Natural killer cell (primary cell): ENCODE measurements at regions not wholly inside any gene's neighbourhood (a gene's known extent, or its start where the extent isn't known, plus 50 kb on each side); places are given as distances from the start of the nearest gene placed in this dataset.

Source experiments
- ATAC-seq, 3 donors: fragments of 150-1000 bp in 2 of 3; fragments of 200-7000 bp in 1 of 3; cut with Tn5 transposase; 1 replicate in 1 of 3; 2 replicates in 2 of 3; pipeline ENCODE4 v1.10.0; 2021; ENCODE audit warnings: mild to moderate bottlenecking in 2 of 3, moderate library complexity in 2 of 3
- DNase-seq, 2 donors: peaks; one replicate each; pipeline versions ENCODE4 v3.0.0 to v3.0.0-alpha.2; 2013 to 2021; ENCODE audit warnings: mixed read lengths in 1 of 2
- H3K27ac ChIP-seq: one replicate; pipeline ENCODE4 v1.5.1; 2013; ENCODE audit warnings: mild to moderate bottlenecking, low read length
- H3K27me3 ChIP-seq: one replicate; pipeline ENCODE4 v1.6.1; 2013; ENCODE audit warnings: low read length; ENCODE audit not compliant: control insufficient read depth, insufficient read depth
- H3K36me3 ChIP-seq: one replicate; pipeline ENCODE4 v1.6.1; 2013; ENCODE audit warnings: low read length; ENCODE audit not compliant: control insufficient read depth, insufficient read depth
- H3K4me1 ChIP-seq: one replicate; pipeline ENCODE4 v1.6.1; 2013; ENCODE audit warnings: low read length; ENCODE audit not compliant: control insufficient read depth, insufficient read depth
- H3K4me3 ChIP-seq: one replicate; pipeline ENCODE4 v1.5.1; 2013; ENCODE audit warnings: low read length
- H3K9me3 ChIP-seq: one replicate; pipeline ENCODE4 v1.6.1; 2013; ENCODE audit warnings: low read length; ENCODE audit not compliant: control insufficient read depth, insufficient read depth
- H3K27ac Mint-ChIP-seq, 2 donors: one replicate each; pipeline ENCODE4 v1.8.0; 2022; ENCODE audit warnings: mild to moderate bottlenecking in 2 of 2, mixed read lengths in 2 of 2, moderate library complexity in 1 of 2
- H3K27me3 Mint-ChIP-seq, 2 donors: one replicate each; pipeline ENCODE4 v1.8.0; 2022; ENCODE audit warnings: low read depth in 2 of 2, mixed read lengths in 2 of 2
- H3K36me3 Mint-ChIP-seq: one replicate; pipeline ENCODE4 v1.8.0; 2022; ENCODE audit warnings: mixed read lengths
- H3K4me1 Mint-ChIP-seq, 2 donors: one replicate each; pipeline ENCODE4 v1.8.0; 2022; ENCODE audit warnings: mixed read lengths in 2 of 2
- H3K4me3 Mint-ChIP-seq: one replicate; pipeline ENCODE4 v1.8.0; 2022; ENCODE audit warnings: mild to moderate bottlenecking, moderate library complexity, mixed read lengths
- H3K9me3 Mint-ChIP-seq, 2 donors: one replicate each; pipeline ENCODE4 v1.8.0; 2022; ENCODE audit warnings: mixed read lengths in 2 of 2
- WGBS: methylation state at CpG from one replicate; pipeline ENCODE4 v1.1.7; 2013; ENCODE audit warnings: missing lambda C conversion rate; ENCODE audit not compliant: insufficient coverage; 5-methylcytosine and 5-hydroxymethylcytosine counted together
- intact Hi-C: fragments of 100-400 bp; cut with micrococcal nuclease; formaldehyde crosslinking; loops from one replicate; pipeline ENCODE4 v1.14.2; 2022
- TF ChIP-seq, protein P1 (sequence below): fragments of 200-600 bp; IDR thresholded peaks from one replicate; pipeline ENCODE4 v1.8.0; 2022; ENCODE audit warnings: antibody characterized with exemption

DNA sequence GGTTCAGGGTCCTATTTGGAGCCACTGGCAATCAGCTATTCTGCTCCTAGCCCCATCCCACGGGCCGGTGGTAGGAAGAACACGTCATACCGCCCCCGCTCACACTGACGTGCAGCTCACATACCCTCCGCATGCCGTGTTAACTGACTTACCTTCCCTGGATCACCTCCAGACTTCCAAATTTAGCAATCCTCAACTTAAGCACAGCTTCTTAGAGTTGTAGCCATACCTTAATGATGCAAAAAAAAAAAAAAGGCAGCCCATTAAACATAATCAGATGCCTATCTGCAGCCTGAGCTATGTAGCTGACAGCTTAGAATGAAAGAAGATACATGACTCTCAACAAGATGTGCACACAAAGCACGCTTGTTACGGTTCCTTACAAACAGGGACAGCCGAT is 93.0 kb downstream of the IRX2 start:
- Mint-ChIP-seq H3K27me3 (peaks cover 0 to 9% of the 10 kb centered on the region in 2 donors), H3K4me1 (no peaks in the 10 kb centered on the region), H3K9me3 (no peaks in the 10 kb centered on the region), H3K36me3 (no peaks in the 10 kb centered on the region), H3K4me3 (no peak overlapping the region), H3K27ac (no peak overlapping the region)
- no peak overlapping the region for H3K27ac ChIP-seq
- no peaks in the 10 kb centered on the region for H3K4me1 ChIP-seq
- H3K9me3 ChIP-seq: peaks cover 5% of the 10 kb centered on the region
- TF ChIP-seq, protein P1, sequence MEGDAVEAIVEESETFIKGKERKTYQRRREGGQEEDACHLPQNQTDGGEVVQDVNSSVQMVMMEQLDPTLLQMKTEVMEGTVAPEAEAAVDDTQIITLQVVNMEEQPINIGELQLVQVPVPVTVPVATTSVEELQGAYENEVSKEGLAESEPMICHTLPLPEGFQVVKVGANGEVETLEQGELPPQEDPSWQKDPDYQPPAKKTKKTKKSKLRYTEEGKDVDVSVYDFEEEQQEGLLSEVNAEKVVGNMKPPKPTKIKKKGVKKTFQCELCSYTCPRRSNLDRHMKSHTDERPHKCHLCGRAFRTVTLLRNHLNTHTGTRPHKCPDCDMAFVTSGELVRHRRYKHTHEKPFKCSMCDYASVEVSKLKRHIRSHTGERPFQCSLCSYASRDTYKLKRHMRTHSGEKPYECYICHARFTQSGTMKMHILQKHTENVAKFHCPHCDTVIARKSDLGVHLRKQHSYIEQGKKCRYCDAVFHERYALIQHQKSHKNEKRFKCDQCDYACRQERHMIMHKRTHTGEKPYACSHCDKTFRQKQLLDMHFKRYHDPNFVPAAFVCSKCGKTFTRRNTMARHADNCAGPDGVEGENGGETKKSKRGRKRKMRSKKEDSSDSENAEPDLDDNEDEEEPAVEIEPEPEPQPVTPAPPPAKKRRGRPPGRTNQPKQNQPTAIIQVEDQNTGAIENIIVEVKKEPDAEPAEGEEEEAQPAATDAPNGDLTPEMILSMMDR: no peak
- no peaks in the 10 kb centered on the region for H3K27me3 ChIP-seq
- 88% methylated on average over 11 of the region's 11 CpGs for WGBS
- H3K36me3 ChIP-seq: no peaks in the 10 kb centered on the region
- intact Hi-C loops: no loop called here
- DNase-seq: no peak
- no peak for ATAC-seq
- H3K4me3 ChIP-seq: no peak overlapping the region

DNA sequence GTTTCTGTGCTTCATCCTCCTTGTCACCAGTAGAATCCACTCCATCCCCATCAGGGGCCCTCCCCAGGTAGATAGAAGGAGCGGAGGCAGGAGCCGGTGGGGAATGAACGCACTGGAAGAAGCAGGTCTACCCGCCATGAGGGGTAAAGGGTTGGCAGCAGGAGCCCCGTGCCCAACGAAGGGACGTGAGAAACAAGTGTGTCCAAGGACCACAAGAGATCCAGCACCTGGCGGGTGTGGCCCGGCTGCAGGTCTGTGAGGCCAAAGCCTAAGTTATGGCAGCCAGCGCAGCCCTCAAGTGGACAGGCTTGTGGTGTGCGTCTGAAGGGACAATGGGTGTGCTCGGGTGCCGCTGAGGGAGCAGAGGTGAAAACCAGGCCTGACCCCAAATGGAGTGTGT is 94.3 kb downstream of the IRX2 start:
- no peak for ATAC-seq
- WGBS: 91% methylated on average over 13 of the region's 13 CpGs
- intact Hi-C loops: no loop called here
- H3K9me3 Mint-ChIP-seq: no peaks in the 10 kb centered on the region
- no peak overlapping the region for H3K4me3 Mint-ChIP-seq
- peaks cover 0 to 9% of the 10 kb centered on the region in 2 donors for H3K27me3 Mint-ChIP-seq
- no peaks in the 10 kb centered on the region for H3K36me3 ChIP-seq
- no peaks in the 10 kb centered on the region for H3K36me3 Mint-ChIP-seq
- no peaks in the 10 kb centered on the region for H3K27me3 ChIP-seq
- H3K4me1 ChIP-seq: no peaks in the 10 kb centered on the region
- no peak overlapping the region for H3K27ac ChIP-seq
- TF ChIP-seq, protein P1: no peak
- no peak overlapping the region for H3K27ac Mint-ChIP-seq
- H3K4me3 ChIP-seq: no peak overlapping the region
- peaks cover 5% of the 10 kb centered on the region for H3K9me3 ChIP-seq
- no peak for DNase-seq
- no peaks in the 10 kb centered on the region for H3K4me1 Mint-ChIP-seq

DNA sequence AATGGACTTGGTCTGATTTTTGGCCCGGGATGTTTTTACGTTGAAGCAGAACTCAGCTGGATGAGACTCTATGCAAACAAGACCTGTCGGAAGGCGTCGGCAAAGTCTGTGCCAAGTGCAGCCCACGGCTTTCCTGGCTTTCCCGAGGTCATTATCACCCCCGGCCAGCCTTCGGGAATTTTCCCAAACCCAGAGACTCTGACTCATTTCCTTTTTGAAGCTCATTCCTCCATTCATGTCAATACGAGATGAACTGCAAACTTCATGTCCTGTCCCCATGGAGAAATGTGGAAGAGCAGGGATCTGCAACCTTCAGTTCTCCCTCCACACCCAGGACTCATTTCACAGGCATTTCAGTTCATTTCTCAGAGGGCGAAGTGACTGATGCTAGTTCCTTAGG is 95.3 kb downstream of the IRX2 start:
- WGBS: 73% methylated on average over 10 of the region's 11 CpGs
- Histone ChIP-seq H3K27me3 (no peaks in the 10 kb centered on the region), H3K36me3 (no peaks in the 10 kb centered on the region), H3K4me3 (no peak overlapping the region), H3K4me1 (no peaks in the 10 kb centered on the region), H3K27ac (no peak overlapping the region), H3K9me3 (peaks cover 5% of the 10 kb centered on the region)
- no peak for ATAC-seq
- Mint-ChIP-seq H3K9me3 (no peaks in the 10 kb centered on the region), H3K27ac (no peak overlapping the region), H3K27me3 (peaks cover 0 to 9% of the 10 kb centered on the region in 2 donors), H3K4me1 (no peaks in the 10 kb centered on the region), H3K4me3 (no peak overlapping the region), H3K36me3 (no peaks in the 10 kb centered on the region)
- intact Hi-C loops: no loop called here
- DNase-seq: no peak
- TF ChIP-seq, protein P1: no peak

DNA sequence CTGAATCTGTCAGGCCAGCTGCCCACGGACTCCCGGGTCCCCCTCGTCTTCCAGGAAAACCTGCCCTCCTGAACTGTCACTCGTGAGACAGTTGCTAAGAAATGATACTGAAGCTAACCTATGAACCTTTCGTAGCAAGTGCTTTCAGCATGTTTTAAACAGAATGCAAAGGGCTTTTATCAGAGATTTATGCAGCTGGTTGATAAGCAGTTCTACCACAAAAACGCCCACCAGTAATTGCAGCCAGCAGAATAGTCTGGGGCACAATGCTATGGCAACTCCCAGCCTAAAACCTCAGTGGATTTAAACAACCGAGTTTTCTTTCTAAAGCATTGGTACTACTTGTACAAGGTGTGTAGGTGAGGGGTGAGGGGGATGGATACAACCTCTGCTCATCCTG is 97.5 kb downstream of the IRX2 start:
- no peaks in the 10 kb centered on the region for H3K36me3 Mint-ChIP-seq
- intact Hi-C loops: no loop called here
- no peak overlapping the region for H3K27ac Mint-ChIP-seq
- H3K4me3 ChIP-seq: no peak overlapping the region
- TF ChIP-seq, protein P1: no peak
- ATAC-seq: no peak
- H3K9me3 Mint-ChIP-seq: no peaks in the 10 kb centered on the region
- H3K4me1 ChIP-seq: no peaks in the 10 kb centered on the region
- peaks cover 0 to 8% of the 10 kb centered on the region in 2 donors for H3K27me3 Mint-ChIP-seq
- no peaks in the 10 kb centered on the region for H3K36me3 ChIP-seq
- no peak overlapping the region for H3K27ac ChIP-seq
- H3K4me1 Mint-ChIP-seq: no peaks in the 10 kb centered on the region
- WGBS: 75% methylated on average over 7 of the region's 7 CpGs
- no peak for DNase-seq
- no peaks in the 10 kb centered on the region for H3K27me3 ChIP-seq
- no peak overlapping the region for H3K4me3 Mint-ChIP-seq
- peaks cover 5% of the 10 kb centered on the region for H3K9me3 ChIP-seq
